ENCODE measurements at regions not wholly inside any gene's neighbourhood (a gene's known extent, or its start where the extent isn't known, plus 50 kb on each side); places are given as distances from the start of the nearest gene placed in this dataset.

DNA sequence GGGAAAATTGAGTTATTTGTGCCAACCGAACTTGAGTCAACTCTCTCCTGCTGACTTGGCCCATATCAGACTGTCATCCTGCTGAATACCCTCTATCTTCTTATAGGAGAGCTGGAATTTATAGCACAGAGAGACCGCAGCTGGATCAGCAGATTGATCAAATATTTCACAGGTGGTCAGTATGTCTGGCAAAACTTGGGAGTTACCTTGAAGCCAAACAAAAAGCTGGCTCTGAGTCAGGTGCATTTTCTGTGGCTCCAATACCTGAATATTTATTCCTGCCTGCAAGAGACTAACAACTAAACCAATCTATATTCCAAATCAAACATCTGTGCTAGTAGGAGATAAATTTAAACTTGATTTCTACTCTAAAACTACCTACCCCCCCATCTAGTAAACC, 752.1 kb upstream of the ALCAM start:
- no peak for DNase-seq (ENCODE audit: extremely low spot score)
- ChIA-PET POLR2A (no interaction called here), CTCF (interaction anchor here (0.9 to 2.4 kb wide), 3 partner anchors 8 to 11 kb away, joined by 3 to 6 read pairs (median 4); no protein-coding TSS in a partner anchor)
- TF ChIP-seq CTCF (IDR thresholded peaks at IDR 0.05; ENCODE audit: control extremely low read depth, extremely low read depth, low read depth, missing control alignments), result no peak

DNA sequence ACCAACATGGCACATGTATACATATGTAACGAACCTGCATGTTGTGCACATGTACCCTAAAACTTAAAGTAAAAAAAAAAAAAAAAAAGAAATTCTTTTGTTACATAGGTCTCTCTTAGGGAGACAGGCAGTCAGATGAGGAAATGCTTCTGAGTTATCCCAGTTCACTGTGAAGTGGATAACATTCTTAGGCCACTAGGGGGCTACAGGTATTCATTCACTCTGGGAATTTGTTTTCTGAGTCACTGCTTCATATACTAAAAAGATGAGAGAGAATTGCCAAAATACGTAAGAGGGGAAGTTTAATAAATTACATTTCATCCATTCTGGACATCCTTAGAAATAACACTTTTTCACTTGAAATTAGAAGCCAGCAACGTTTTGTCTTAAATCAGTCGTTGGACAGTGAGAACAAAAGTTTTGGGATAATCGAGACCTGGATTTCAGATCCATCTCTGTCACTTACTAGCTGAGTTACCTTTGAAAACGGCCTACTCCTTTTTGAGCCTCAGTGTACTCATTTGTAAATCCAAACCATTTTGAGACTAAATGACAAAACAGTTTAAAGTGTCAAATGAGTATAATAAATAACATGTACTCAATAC, 738.4 kb upstream of the ALCAM start:
- peak; percentile 47 for TF ChIP-seq CTCF (IDR thresholded peaks at IDR 0.05; ENCODE audit: control extremely low read depth, extremely low read depth, low read depth, missing control alignments)
- CTCF ChIA-PET, result no interaction called here
- DNase-seq (ENCODE audit: extremely low spot score), result peak; percentile 37
- POLR2A ChIA-PET, result no interaction called here

DNA sequence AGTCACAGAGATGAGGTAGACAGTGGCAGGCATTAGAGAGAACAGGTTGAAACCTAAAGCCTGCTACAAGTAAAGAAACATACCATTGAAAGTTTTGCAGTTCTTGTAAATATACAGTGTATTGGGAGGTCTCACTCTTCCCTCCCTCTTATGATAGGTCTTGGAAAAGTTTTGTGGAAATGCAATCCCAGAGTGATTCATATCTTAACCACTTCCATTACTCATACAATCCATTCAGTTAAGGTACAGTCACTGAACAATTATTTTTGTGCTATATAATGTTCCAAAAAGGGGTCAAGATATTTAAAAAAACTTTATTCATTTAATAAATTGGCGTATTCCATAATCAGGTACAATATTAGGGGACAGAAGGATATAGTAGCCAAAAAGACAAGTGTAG, 737.7 kb upstream of the ALCAM start:
- no peak for TF ChIP-seq CTCF (IDR thresholded peaks at IDR 0.05; ENCODE audit: control extremely low read depth, extremely low read depth, low read depth, missing control alignments)
- POLR2A ChIA-PET, result no interaction called here
- no peak for DNase-seq (ENCODE audit: extremely low spot score)
- CTCF ChIA-PET, result no interaction called here

DNA sequence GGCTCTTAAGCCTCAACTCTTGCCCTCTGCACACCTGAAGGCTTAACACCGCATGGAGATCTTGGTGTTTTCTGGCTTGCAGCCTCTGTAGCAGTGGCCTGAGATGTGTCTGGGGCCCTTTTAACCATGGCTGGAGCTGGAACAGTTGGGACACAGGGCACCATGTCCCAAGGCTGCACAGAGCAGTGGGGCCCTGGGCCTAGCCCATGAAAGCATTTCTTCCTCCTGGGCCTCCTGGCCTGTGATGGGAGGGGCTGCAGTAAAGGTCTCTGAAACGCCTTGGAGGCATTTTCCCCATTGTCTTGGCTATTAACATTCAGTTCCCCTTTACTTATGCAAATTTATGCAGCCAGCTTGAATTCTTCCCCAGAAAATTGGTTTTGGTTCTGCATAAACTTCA, 735.5 kb upstream of the ALCAM start:
- ChIA-PET CTCF (interaction anchor here (0.8 kb wide), 1 partner anchor 104 kb away, joined by 3 read pairs; no protein-coding TSS in a partner anchor), POLR2A (no interaction called here)
- no peak for DNase-seq (ENCODE audit: extremely low spot score)
- TF ChIP-seq CTCF (IDR thresholded peaks at IDR 0.05; ENCODE audit: control extremely low read depth, extremely low read depth, low read depth, missing control alignments), result no peak

- no peak for DNase-seq (ENCODE audit: extremely low spot score)
- ChIA-PET CTCF (interaction anchor here (0.9 to 1.2 kb wide), 2 partner anchors 8 to 11 kb away, joined by 3 to 4 read pairs; no protein-coding TSS in a partner anchor), POLR2A (no interaction called here)
- TF ChIP-seq CTCF (IDR thresholded peaks at IDR 0.05; ENCODE audit: control extremely low read depth, extremely low read depth, low read depth, missing control alignments), result no peak
Observed at GRCh38 chr3:104632521-104632920, 734.2 kb upstream of the ALCAM start.

DNA sequence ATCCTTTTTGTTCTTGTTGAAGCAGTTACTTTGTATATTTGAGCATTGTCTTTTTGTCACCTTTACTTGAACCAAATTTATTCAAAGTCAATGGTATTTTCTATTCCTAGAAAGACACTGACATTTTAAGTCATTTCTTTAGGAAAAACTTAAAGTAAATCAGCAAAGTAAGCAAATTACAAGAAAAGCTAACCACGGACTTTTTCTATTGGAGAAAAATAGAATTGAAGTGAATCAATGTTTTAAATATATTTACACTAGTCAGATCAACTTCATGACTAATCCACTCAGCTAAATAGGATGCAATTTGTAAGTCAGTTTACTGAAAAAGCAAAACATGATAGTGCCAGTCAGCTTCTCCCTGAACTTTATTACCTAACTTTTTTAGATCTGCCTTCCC, 733.8 kb upstream of the ALCAM start:
- TF ChIP-seq CTCF (IDR thresholded peaks at IDR 0.05; ENCODE audit: control extremely low read depth, extremely low read depth, low read depth, missing control alignments), result no peak
- DNase-seq (ENCODE audit: extremely low spot score), result no peak
- ChIA-PET POLR2A (no interaction called here), CTCF (interaction anchor here (0.9 to 1.2 kb wide), 2 partner anchors 9 to 11 kb away, joined by 3 to 4 read pairs; no protein-coding TSS in a partner anchor)

Measured in GM10248 (cell line).